ENCODE measurements at regions not wholly inside any gene's neighbourhood (a gene's known extent, or its start where the extent isn't known, plus 50 kb on each side); places are given as distances from the start of the nearest gene placed in this dataset.

DNA sequence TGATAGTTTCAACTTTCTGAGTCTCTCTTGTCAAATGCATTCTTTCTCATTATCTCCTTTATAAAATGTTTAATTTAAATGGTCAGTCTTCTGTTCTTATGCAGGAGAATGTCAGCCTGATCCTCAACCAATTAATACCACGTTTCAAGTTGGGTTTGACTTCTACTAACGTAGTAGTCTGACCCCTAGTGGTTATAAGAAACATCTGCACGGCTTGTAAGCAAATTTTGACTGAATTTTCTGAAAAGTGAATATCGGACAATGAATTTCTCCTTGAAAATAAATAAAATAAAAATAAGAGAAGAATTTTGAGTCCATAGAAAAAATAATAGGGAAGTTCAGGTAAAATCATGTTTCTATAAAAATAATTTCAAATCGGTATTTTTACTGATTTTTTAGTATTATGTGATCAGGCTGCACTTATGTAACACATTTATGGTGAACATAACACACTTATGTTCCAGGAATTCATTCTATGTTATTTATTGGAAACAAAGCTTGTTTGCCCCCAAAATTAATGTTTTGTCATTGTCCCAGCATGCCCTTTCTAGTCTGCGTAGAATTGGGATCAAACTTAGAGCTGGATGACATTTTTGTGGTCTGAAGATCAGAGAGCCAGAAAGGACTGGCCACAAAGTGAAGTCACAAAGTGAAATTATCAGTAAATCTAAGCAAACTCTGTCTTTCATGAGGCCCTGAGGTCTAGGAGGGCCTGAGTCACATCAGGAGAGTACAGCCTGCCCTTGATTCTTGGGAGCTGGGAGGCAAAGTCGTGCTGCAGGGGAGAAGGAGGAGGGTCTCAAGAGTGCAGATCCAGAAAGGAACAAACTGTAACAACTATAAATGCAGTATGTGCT, 101.2 kb upstream of the STXBP6 start:
- no peak for TF ChIP-seq EP300 (conservative IDR thresholded peaks at IDR 0.05; ENCODE audit: poor library complexity, severe bottlenecking)
- TF ChIP-seq, protein P1, sequence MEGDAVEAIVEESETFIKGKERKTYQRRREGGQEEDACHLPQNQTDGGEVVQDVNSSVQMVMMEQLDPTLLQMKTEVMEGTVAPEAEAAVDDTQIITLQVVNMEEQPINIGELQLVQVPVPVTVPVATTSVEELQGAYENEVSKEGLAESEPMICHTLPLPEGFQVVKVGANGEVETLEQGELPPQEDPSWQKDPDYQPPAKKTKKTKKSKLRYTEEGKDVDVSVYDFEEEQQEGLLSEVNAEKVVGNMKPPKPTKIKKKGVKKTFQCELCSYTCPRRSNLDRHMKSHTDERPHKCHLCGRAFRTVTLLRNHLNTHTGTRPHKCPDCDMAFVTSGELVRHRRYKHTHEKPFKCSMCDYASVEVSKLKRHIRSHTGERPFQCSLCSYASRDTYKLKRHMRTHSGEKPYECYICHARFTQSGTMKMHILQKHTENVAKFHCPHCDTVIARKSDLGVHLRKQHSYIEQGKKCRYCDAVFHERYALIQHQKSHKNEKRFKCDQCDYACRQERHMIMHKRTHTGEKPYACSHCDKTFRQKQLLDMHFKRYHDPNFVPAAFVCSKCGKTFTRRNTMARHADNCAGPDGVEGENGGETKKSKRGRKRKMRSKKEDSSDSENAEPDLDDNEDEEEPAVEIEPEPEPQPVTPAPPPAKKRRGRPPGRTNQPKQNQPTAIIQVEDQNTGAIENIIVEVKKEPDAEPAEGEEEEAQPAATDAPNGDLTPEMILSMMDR (IDR thresholded peaks at IDR 0.05; ENCODE audit: poor library complexity, severe bottlenecking): peak; percentile 77
- no peak for TF ChIP-seq EZH2 (IDR thresholded peaks at IDR 0.05; ENCODE audit: borderline replicate concordance, insufficient read depth, low read length, poor library complexity, severe bottlenecking)
- TF ChIP-seq POLR2AphosphoS5 (IDR thresholded peaks at IDR 0.05): no peak
- TF ChIP-seq, protein P2, sequence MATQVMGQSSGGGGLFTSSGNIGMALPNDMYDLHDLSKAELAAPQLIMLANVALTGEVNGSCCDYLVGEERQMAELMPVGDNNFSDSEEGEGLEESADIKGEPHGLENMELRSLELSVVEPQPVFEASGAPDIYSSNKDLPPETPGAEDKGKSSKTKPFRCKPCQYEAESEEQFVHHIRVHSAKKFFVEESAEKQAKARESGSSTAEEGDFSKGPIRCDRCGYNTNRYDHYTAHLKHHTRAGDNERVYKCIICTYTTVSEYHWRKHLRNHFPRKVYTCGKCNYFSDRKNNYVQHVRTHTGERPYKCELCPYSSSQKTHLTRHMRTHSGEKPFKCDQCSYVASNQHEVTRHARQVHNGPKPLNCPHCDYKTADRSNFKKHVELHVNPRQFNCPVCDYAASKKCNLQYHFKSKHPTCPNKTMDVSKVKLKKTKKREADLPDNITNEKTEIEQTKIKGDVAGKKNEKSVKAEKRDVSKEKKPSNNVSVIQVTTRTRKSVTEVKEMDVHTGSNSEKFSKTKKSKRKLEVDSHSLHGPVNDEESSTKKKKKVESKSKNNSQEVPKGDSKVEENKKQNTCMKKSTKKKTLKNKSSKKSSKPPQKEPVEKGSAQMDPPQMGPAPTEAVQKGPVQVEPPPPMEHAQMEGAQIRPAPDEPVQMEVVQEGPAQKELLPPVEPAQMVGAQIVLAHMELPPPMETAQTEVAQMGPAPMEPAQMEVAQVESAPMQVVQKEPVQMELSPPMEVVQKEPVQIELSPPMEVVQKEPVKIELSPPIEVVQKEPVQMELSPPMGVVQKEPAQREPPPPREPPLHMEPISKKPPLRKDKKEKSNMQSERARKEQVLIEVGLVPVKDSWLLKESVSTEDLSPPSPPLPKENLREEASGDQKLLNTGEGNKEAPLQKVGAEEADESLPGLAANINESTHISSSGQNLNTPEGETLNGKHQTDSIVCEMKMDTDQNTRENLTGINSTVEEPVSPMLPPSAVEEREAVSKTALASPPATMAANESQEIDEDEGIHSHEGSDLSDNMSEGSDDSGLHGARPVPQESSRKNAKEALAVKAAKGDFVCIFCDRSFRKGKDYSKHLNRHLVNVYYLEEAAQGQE (IDR thresholded peaks at IDR 0.05; ENCODE audit: borderline replicate concordance): no peak
- no peak for TF ChIP-seq MXI1 (conservative IDR thresholded peaks at IDR 0.05; ENCODE audit: poor library complexity, severe bottlenecking)
- TF ChIP-seq SMC3 (conservative IDR thresholded peaks at IDR 0.05; ENCODE audit: poor library complexity): peak; percentile 80
- TF ChIP-seq RAD21 (conservative IDR thresholded peaks at IDR 0.05): peak; percentile 78
- no peak for TF ChIP-seq TAF1 (IDR thresholded peaks at IDR 0.05; ENCODE audit: low read depth)
